A673 (cell line): ENCODE measurements at regions not wholly inside any gene's neighbourhood (a gene's known extent, or its start where the extent isn't known, plus 50 kb on each side); places are given as distances from the start of the nearest gene placed in this dataset.

Source experiments
- BruUV-seq: library from RNA; stranded (reverse); fragments of 400-500 nt; replicated peaks from 2 replicates; lab custom pipeline; 2021; lab: Mats Ljungman, UMichigan
- CTCF ChIA-PET: fragments of 300-600 bp; sonication (Branson Sonifier 250); formaldehyde crosslinking; loops from one replicate; lab custom pipeline; 2022; ENCODE audit warnings: antibody characterized with exemption; lab: Charles Lee
- POLR2A ChIA-PET: fragments of 300-600 bp; sonication (Branson Sonifier 250); formaldehyde crosslinking; loops from one replicate; lab custom pipeline; 2022; ENCODE audit warnings: antibody characterized with exemption; ENCODE audit not compliant: low non-redundant PET; lab: Charles Lee
- DNase-seq: peaks from one replicate; pipeline ENCODE4 v3.0.0-alpha.2; 2015; ENCODE audit warnings: low spot score
- H3K27ac ChIP-seq: fragments of 200-600 bp; sonication (generic); 2 replicates; pipeline ENCODE4 v1.5.1; 2016; ENCODE audit warnings: mixed run types, low read depth, mild to moderate bottlenecking, mixed read lengths, antibody characterized with exemption, low read length; ENCODE audit not compliant: poor library complexity, severe bottlenecking
- H3K27me3 ChIP-seq: fragments of 200-600 bp; sonication (generic); replicated peaks from 2 replicates; pipeline ENCODE4 v1.6.1; 2017; ENCODE audit warnings: mixed run types, low read depth, mild to moderate bottlenecking, mixed read lengths, antibody characterized with exemption, low read length; ENCODE audit not compliant: insufficient read depth, poor library complexity
- H3K36me3 ChIP-seq: fragments of 200-600 bp; sonication (generic); 2 replicates; pipeline ENCODE4 v1.6.1; 2016; ENCODE audit warnings: mixed run types, mild to moderate bottlenecking, mixed read lengths, antibody characterized with exemption, low read length; ENCODE audit not compliant: insufficient read depth, poor library complexity, severe bottlenecking
- H3K4me1 ChIP-seq: fragments of 200-600 bp; sonication (generic); 2 replicates; pipeline ENCODE4 v1.6.1; 2017; ENCODE audit warnings: mixed run types, mild to moderate bottlenecking, mixed read lengths, antibody characterized with exemption, low read length; ENCODE audit not compliant: insufficient read depth, poor library complexity, severe bottlenecking
- H3K4me3 ChIP-seq: fragments of 200-600 bp; sonication (generic); 2 replicates; pipeline ENCODE4 v1.5.1; 2016; ENCODE audit warnings: low read depth, mixed run types, mild to moderate bottlenecking, mixed read lengths, low read length; ENCODE audit not compliant: poor library complexity, severe bottlenecking
- H3K9me3 ChIP-seq: fragments of 200-600 bp; sonication (generic); 2 replicates; pipeline ENCODE4 v1.6.1; 2016; ENCODE audit warnings: mixed run types, low read depth, mild to moderate bottlenecking, mixed read lengths, antibody characterized with exemption, low read length; ENCODE audit not compliant: poor library complexity, severe bottlenecking
- CTCF ChIP-seq: fragments of 300-800, 200-600 bp; sonication (generic); conservative IDR thresholded peaks from 2 replicates; pipeline ENCODE4 v1.5.1; 2017; ENCODE audit warnings: low read depth, mild to moderate bottlenecking, antibody characterized with exemption, low read length, moderate library complexity, mixed read lengths
- EZH2 ChIP-seq: fragments of 200-600 bp; sonication (generic); IDR thresholded peaks from 2 replicates; pipeline ENCODE4 v1.6.1; 2017; ENCODE audit warnings: borderline replicate concordance, low read depth, mild to moderate bottlenecking, mixed read lengths, antibody characterized with exemption, low read length; ENCODE audit not compliant: poor library complexity, severe bottlenecking
- intact Hi-C: fragments of 100-400 bp; cut with micrococcal nuclease; formaldehyde crosslinking; loops from one replicate; pipeline ENCODE4 v1.10.0; 2022; ENCODE audit not compliant: unreplicated experiment

GRCh38 chr1:29516063-29516820, 279.9 kb downstream of the PTPRU start:
- no peaks in the 10 kb centered on the region for H3K9me3 ChIP-seq
- H3K36me3 ChIP-seq = no peaks in the 10 kb centered on the region
- no TSS peak for BruUV-seq
- ChIA-PET CTCF (no interaction called here), POLR2A (no interaction called here)
- H3K27ac ChIP-seq = no peak overlapping the region
- H3K27me3 ChIP-seq = peaks cover 49% of the 10 kb centered on the region
- no peak overlapping the region for H3K4me3 ChIP-seq
- intact Hi-C loops = loop anchor here (10.0 kb wide), 1 partner anchor 569 kb away; no protein-coding TSS in a partner anchor
- H3K4me1 ChIP-seq = no peaks in the 10 kb centered on the region
- TF ChIP-seq CTCF (no peak), EZH2 (no peak)
- no peak for DNase-seq

GRCh38 chr1:29515170-29515955, 279.0 kb downstream of the PTPRU start:
- H3K4me3 ChIP-seq = no peak overlapping the region
- CTCF ChIA-PET = no interaction called here
- TF ChIP-seq EZH2 (no peak), CTCF (no peak)
- no TSS peak for BruUV-seq
- no peaks in the 10 kb centered on the region for H3K9me3 ChIP-seq
- DNase-seq = no peak
- POLR2A ChIA-PET = interaction anchor here (0.6 kb wide), 1 partner anchor 1383 kb away, joined by 3 read pairs; no protein-coding TSS in a partner anchor
- H3K27me3 ChIP-seq = peaks cover 48% of the 10 kb centered on the region
- no peak overlapping the region for H3K27ac ChIP-seq
- no peaks in the 10 kb centered on the region for H3K36me3 ChIP-seq
- no peaks in the 10 kb centered on the region for H3K4me1 ChIP-seq
- intact Hi-C loops = loop anchor here (10.0 kb wide), 1 partner anchor 569 kb away; no protein-coding TSS in a partner anchor

GRCh38 chr1:29514361-29515169, 278.2 kb downstream of the PTPRU start:
- POLR2A ChIA-PET = interaction anchor here (0.6 kb wide), 1 partner anchor 1384 kb away, joined by 3 read pairs; no protein-coding TSS in a partner anchor
- no TSS peak for BruUV-seq
- no peak overlapping the region for H3K4me3 ChIP-seq

More at GRCh38 chr1:29514361-29515169, 278.2 kb downstream of the PTPRU start:
- Histone ChIP-seq H3K27me3 (peaks cover 48% of the 10 kb centered on the region), H3K4me1 (no peaks in the 10 kb centered on the region), H3K9me3 (no peaks in the 10 kb centered on the region), H3K36me3 (no peaks in the 10 kb centered on the region), H3K27ac (no peak overlapping the region)
- DNase-seq = no peak
- CTCF ChIA-PET = no interaction called here
- no peak for TF ChIP-seq EZH2
- no peak for TF ChIP-seq CTCF
- intact Hi-C loops = loop anchor here (10.0 kb wide), 1 partner anchor 570 kb away; no protein-coding TSS in a partner anchor
